NB4 (cell line): ENCODE measurements at regions not wholly inside any gene's neighbourhood (a gene's known extent, or its start where the extent isn't known, plus 50 kb on each side); places are given as distances from the start of the nearest gene placed in this dataset.

Experiments
- DNase-seq: peaks from one replicate; pipeline ENCODE4 v3.0.0; 2010; ENCODE audit warnings: low read depth
- H3K4me3 ChIP-seq: one replicate; pipeline ENCODE4 v1.5.1; 2011; ENCODE audit warnings: mild to moderate bottlenecking, low read depth, low read length, moderate library complexity
- MYC ChIP-seq: IDR thresholded peaks from 2 replicates; pipeline ENCODE4 v1.6.1; 2011; ENCODE audit warnings: low read depth, low read length
- POLR2A ChIP-seq: IDR thresholded peaks from 2 replicates; pipeline ENCODE4 v1.6.1; 2011; ENCODE audit warnings: mild to moderate bottlenecking; ENCODE audit not compliant: insufficient read length; ENCODE audit errors: extremely low read depth
- TF ChIP-seq, protein P1 (sequence below): IDR thresholded peaks from one replicate; pipeline ENCODE4 v1.5.1; 2012; ENCODE audit warnings: low read depth, low read length
- TF ChIP-seq, protein P2 (sequence below): IDR thresholded peaks from 2 replicates; pipeline ENCODE4 v1.6.1; 2011; ENCODE audit warnings: low read depth, low read length

DNA sequence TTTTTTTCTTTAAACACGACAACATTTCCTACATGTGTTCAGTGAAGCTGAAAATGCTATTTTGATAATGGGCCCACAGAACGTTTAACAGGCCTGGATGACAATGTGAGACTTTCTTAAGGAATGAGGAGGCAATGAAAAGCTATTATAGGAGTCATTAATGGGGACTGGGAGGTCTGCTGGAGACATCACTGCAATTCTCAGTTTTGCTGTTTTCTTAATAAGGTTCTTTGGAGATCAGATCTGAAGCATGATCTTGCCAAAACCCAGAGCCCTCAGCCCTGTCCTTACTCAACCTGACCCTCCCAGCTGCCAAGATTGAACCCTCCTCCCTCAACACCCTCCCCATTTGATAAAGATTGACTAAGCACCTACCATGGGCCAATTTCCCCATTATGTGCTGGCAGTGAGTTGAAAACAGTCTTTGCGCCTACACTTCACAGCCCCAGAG, 353.1 kb downstream of the MAFB start:
- TF ChIP-seq POLR2A (no peak), MYC (no peak)
- TF ChIP-seq, protein P1, sequence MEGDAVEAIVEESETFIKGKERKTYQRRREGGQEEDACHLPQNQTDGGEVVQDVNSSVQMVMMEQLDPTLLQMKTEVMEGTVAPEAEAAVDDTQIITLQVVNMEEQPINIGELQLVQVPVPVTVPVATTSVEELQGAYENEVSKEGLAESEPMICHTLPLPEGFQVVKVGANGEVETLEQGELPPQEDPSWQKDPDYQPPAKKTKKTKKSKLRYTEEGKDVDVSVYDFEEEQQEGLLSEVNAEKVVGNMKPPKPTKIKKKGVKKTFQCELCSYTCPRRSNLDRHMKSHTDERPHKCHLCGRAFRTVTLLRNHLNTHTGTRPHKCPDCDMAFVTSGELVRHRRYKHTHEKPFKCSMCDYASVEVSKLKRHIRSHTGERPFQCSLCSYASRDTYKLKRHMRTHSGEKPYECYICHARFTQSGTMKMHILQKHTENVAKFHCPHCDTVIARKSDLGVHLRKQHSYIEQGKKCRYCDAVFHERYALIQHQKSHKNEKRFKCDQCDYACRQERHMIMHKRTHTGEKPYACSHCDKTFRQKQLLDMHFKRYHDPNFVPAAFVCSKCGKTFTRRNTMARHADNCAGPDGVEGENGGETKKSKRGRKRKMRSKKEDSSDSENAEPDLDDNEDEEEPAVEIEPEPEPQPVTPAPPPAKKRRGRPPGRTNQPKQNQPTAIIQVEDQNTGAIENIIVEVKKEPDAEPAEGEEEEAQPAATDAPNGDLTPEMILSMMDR = no peak
- TF ChIP-seq, protein P2, sequence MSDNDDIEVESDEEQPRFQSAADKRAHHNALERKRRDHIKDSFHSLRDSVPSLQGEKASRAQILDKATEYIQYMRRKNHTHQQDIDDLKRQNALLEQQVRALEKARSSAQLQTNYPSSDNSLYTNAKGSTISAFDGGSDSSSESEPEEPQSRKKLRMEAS = no peak
- DNase-seq = no peak
- no peak overlapping the region for H3K4me3 ChIP-seq

DNA sequence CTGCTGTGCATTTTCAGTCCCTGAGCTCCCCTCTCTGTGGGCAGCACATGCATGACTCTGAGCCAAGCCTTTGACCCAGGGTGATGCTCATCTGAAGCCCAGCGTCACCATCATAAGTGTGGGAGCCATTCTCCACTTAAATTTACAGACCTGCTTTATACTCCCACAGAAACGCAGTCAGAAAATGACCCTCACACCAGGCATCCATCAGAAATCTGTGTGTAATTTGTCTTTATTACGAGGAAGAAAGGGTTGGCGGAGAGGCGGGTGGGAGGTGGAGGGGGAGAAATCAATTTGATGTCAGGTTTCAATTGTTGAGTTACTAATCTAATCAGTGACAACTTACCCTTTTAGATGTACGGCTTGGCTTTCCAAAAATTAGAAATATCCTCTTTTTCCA, 353.6 kb downstream of the MAFB start:
- no peak for TF ChIP-seq POLR2A
- no peak for TF ChIP-seq MYC
- TF ChIP-seq, protein P1 = no peak
- no peak overlapping the region for H3K4me3 ChIP-seq
- DNase-seq = no peak

DNA sequence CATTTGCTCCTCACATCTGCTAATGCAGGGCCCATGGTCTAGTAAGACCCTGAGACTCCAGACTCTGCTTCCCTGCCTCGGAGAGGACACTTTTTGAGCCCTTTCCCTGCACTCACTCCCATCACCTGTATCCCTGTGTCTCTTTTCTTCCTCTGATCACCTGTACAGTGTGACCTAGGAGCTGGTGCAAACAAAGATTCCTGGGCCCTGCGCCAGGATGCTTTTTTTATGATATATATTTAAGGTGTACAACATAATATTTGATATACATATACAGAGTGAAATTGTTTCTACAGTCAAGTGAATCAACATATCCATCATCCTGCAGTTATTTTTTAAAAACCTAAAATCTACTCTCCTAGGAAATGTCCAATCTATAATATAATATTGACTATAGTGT, 355.4 kb downstream of the MAFB start:
- TF ChIP-seq MYC (no peak), POLR2A (no peak)
- TF ChIP-seq, protein P1 = no peak
- TF ChIP-seq, protein P2 = no peak
- DNase-seq = no peak
- no peak overlapping the region for H3K4me3 ChIP-seq

DNA sequence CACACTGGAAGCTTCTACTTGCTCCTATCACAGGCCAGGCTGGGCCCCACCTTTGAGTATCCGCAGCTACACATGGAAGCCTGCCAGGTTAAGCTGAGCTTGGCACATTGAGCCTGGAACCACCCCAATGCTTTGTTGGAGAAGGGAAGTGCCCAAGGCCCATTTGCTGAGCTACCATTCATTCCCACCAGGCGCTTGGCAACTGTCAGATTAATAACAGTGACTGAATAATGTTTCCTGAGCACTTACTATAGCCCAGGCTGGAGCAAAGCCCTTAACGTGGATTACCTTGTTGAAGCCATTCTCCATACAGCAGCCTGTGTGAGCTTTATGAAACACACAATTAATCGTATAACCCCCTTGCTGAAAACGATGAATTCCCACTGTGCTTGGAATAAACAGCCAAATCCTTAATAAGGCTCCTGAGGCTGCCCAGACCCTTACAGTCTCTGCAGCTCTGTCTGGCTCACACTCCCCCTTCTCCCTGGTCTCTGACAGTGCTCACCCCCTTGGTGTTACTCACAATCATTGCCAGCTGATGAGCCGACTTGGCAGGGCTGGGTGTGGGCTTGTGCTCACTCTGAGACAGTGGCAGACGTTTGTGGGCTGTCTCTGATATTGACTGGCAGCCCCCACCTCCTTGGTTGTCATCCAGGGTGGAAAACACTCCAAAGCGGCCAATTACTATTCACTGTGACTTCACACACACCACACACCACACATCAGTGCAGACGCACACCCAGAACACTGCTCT, 357.1 kb downstream of the MAFB start:
- TF ChIP-seq POLR2A (no peak), MYC (no peak)
- TF ChIP-seq, protein P2 = no peak
- TF ChIP-seq, protein P1 = no peak
- DNase-seq = no peak

DNA sequence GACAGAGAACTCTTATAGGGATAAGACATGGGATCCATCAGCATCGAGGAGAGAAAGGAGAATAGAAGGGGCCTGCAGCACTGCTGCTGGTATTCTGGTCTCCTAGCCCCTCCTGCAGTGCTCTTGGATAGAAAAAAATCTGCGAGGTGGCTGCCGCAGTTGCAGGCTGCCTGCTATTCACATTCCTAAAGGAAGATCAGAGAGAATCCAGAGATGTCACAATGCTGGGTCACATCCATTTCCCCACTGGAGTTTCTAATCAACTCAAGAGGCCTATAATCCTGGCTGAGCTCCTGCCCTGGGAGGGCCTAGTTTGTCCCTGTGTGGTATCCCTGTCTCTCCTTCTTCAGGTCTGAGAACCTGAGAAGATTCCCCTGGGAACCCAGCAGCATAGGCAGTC, 357.8 kb downstream of the MAFB start:
- no peak overlapping the region for H3K4me3 ChIP-seq
- TF ChIP-seq, protein P2 = no peak
- TF ChIP-seq POLR2A (no peak), MYC (no peak)
- TF ChIP-seq, protein P1 = no peak
- no peak for DNase-seq

More for the DNA sequence above, 357.1 kb downstream of the MAFB start:
- H3K4me3 ChIP-seq = no peak overlapping the region

DNA sequence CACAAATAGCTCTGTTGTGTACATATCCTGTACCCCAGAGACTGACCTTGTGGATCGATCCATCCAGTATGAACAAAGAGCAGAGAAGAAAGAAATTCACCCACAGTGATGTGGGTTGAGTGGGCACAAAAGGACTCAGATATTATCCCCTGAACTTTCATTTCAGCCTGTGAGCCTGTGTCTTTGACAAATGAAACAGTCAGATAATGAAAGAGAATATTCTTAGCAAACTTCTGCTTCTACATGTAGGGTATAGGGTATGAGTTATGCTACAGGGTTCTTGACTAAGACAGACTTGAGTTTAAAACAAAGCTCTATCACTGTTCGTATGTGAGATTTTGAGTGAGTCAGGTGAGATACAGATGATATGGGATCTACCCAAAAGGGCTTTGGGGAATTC, 359.7 kb downstream of the MAFB start:
- no peak overlapping the region for H3K4me3 ChIP-seq
- TF ChIP-seq MYC (no peak), POLR2A (no peak)
- TF ChIP-seq, protein P1 = no peak
- TF ChIP-seq, protein P2 = no peak
- no peak for DNase-seq
